ENCODE measurements at regions not wholly inside any gene's neighbourhood (a gene's known extent, or its start where the extent isn't known, plus 50 kb on each side); places are given as distances from the start of the nearest gene placed in this dataset.

DNA sequence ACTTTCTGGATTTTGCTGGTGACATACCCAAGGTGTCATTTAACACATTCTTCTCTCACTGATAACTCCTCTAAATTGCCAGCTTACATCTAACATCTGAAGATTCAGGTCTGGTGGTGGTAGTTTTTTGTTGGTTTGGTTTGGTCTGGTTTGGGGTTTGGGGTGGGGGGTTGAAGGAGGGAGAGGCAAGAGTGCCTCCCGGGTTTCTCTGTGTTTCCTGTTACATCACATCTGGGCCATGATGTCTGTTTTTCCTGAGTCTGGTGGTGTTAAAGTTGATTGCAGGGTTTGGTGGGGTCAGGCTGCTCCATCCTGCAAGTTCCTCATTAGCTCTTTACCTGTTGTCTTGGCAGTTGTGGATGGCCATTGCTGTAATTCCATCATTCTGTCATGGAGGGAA is 155.8 kb upstream of the UBL3 start:
- Mint-ChIP-seq H3K27ac (no peak overlapping the region), H3K4me3 (no peak overlapping the region), H3K9me3 (peaks cover 0 to 5% (median 0%) of the 10 kb centered on the region in 7 donors), H3K27me3 (peaks cover 16% of the 10 kb centered on the region), H3K36me3 (peaks cover 3% of the 10 kb centered on the region), H3K4me1 (peaks cover 12 to 23% (median 18%) of the 10 kb centered on the region in 4 donors)
- Histone ChIP-seq H3K9me3 (ENCODE audit: control insufficient read depth in 2 of 2, low read length in 2 of 2) (no peaks in the 10 kb centered on the region), H3K27ac (ENCODE audit: insufficient read depth, low read length, poor library complexity, severe bottlenecking) (no peak overlapping the region), H3K4me3 (ENCODE audit: low read depth, low read length) (no peak overlapping the region), H3K36me3 (ENCODE audit: control insufficient read depth, insufficient read depth, low read length) (no peaks in the 10 kb centered on the region), H3K27me3 (ENCODE audit: control insufficient read depth, insufficient read depth, low read length) (peaks cover 5% of the 10 kb centered on the region), H3K4me1 (ENCODE audit: control insufficient read depth, insufficient read depth, low read length, poor library complexity, severe bottlenecking) (no peaks in the 10 kb centered on the region)
- ATAC-seq (ENCODE audit: low read depth in 2 of 2), result no peak
- peak in 1 of 3 donors; percentile 7 for DNase-seq

DNA sequence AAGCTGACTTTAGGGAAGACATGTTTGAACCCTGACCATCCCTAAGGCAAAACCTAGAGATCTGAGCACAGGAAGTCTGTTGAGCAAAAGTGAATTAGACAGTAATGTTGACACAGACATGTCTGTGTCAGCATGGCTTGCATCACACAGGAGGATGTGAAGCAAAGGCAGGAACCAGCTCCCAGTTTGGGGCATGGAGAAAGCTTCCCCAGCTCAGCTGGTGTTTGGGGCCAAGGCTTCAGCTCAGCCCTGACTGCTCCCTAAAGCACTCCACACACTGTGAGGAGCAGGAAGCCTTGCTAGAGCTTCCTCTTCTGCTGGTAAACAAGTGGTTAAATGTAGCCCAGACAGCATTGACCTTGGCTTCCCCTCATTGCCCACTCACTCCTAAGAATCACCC is 153.8 kb upstream of the UBL3 start:
- Histone ChIP-seq H3K36me3 (ENCODE audit: control insufficient read depth, insufficient read depth, low read length) (no peaks in the 10 kb centered on the region), H3K27me3 (ENCODE audit: control insufficient read depth, insufficient read depth, low read length) (peaks cover 1% of the 10 kb centered on the region), H3K9me3 (ENCODE audit: control insufficient read depth in 2 of 2, low read length in 2 of 2) (no peaks in the 10 kb centered on the region), H3K4me3 (ENCODE audit: low read depth, low read length) (no peak overlapping the region), H3K4me1 (ENCODE audit: control insufficient read depth, insufficient read depth, low read length, poor library complexity, severe bottlenecking) (no peaks in the 10 kb centered on the region), H3K27ac (ENCODE audit: insufficient read depth, low read length, poor library complexity, severe bottlenecking) (no peak overlapping the region)
- Mint-ChIP-seq H3K36me3 (peaks cover 3% of the 10 kb centered on the region), H3K27ac (peak overlapping the region; percentile 14 to 47 (median 22)), H3K9me3 (peaks cover 0 to 5% (median 0%) of the 10 kb centered on the region in 7 donors), H3K27me3 (peaks cover 9% of the 10 kb centered on the region), H3K4me1 (peaks cover 12 to 23% (median 18%) of the 10 kb centered on the region in 4 donors), H3K4me3 (no peak overlapping the region)
- ATAC-seq (ENCODE audit: low read depth in 2 of 2), result no peak
- DNase-seq, result peak in 1 of 3 donors; percentile 24

DNA sequence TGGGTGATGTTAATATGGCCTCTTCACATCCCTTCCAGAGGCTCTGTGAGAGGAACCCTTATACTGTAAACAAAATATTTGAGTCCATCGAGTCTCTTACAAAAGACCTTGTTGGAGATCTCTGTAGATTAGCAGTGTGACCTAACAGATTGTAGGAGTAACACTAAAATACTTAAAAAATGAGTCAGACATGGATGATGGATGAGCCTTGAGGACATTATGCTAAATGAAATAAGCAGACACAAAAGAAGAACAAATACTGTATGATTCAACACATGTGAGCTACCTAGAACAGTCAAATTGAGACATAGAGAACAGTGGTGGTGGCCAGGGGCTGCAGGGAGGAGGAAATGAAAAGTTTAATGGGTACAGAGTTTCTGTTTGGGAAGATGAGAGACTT is 152.2 kb upstream of the UBL3 start:
- no peaks in the 10 kb centered on the region for H3K36me3 ChIP-seq (ENCODE audit: control insufficient read depth, insufficient read depth, low read length)
- Mint-ChIP-seq H3K27ac (no peak overlapping the region), H3K36me3 (peaks cover 3% of the 10 kb centered on the region), H3K27me3 (peaks cover 9% of the 10 kb centered on the region), H3K4me1 (peaks cover 12 to 23% (median 18%) of the 10 kb centered on the region in 4 donors), H3K4me3 (no peak overlapping the region), H3K9me3 (peaks cover 0 to 2% (median 0%) of the 10 kb centered on the region in 7 donors)
- ATAC-seq (ENCODE audit: low read depth in 2 of 2), result no peak
- H3K27me3 ChIP-seq (ENCODE audit: control insufficient read depth, insufficient read depth, low read length), result peaks cover 1% of the 10 kb centered on the region
- no peak overlapping the region for H3K27ac ChIP-seq (ENCODE audit: insufficient read depth, low read length, poor library complexity, severe bottlenecking)
- H3K4me1 ChIP-seq (ENCODE audit: control insufficient read depth, insufficient read depth, low read length, poor library complexity, severe bottlenecking), result no peaks in the 10 kb centered on the region
- H3K9me3 ChIP-seq (ENCODE audit: control insufficient read depth in 2 of 2, low read length in 2 of 2), result no peaks in the 10 kb centered on the region
- DNase-seq, result no peak
- H3K4me3 ChIP-seq (ENCODE audit: low read depth, low read length), result no peak overlapping the region

DNA sequence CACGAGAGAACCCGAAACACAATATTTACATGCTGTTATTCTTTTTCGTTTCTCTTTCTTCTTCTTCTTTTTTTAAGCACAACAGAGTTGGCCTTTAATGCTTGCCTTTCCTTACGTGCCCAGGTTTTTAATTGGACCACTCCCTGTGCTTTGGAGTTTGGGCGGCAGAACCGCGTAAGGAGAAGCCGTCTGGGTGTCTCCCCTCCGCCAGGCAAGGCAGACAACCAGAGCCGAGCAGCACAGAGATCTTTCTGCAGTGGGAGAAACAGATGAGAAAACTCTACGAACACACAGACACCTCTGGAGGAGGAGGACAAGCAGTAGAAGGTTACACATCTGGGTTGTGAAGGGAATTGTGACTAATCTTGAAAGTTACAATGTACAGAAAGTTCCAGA is 150.0 kb upstream of the UBL3 start:
- Histone ChIP-seq H3K9me3 (ENCODE audit: control insufficient read depth in 2 of 2, low read length in 2 of 2) (no peaks in the 10 kb centered on the region), H3K27me3 (ENCODE audit: control insufficient read depth, insufficient read depth, low read length) (no peaks in the 10 kb centered on the region), H3K36me3 (ENCODE audit: control insufficient read depth, insufficient read depth, low read length) (no peaks in the 10 kb centered on the region), H3K27ac (ENCODE audit: insufficient read depth, low read length, poor library complexity, severe bottlenecking) (no peak overlapping the region), H3K4me3 (ENCODE audit: low read depth, low read length) (no peak overlapping the region), H3K4me1 (ENCODE audit: control insufficient read depth, insufficient read depth, low read length, poor library complexity, severe bottlenecking) (no peaks in the 10 kb centered on the region)
- DNase-seq (no peak), ATAC-seq (ENCODE audit: low read depth in 2 of 2) (no peak)
- peaks cover 6 to 10% (median 7%) of the 10 kb centered on the region in 4 donors for H3K4me1 Mint-ChIP-seq
- peaks cover 12% of the 10 kb centered on the region for H3K27me3 Mint-ChIP-seq
- H3K27ac Mint-ChIP-seq, result no peak overlapping the region
- H3K4me3 Mint-ChIP-seq, result no peak overlapping the region
- H3K36me3 Mint-ChIP-seq, result peaks cover 2% of the 10 kb centered on the region
- peaks cover 0 to under 1% (median 0%) of the 10 kb centered on the region in 7 donors for H3K9me3 Mint-ChIP-seq

DNA sequence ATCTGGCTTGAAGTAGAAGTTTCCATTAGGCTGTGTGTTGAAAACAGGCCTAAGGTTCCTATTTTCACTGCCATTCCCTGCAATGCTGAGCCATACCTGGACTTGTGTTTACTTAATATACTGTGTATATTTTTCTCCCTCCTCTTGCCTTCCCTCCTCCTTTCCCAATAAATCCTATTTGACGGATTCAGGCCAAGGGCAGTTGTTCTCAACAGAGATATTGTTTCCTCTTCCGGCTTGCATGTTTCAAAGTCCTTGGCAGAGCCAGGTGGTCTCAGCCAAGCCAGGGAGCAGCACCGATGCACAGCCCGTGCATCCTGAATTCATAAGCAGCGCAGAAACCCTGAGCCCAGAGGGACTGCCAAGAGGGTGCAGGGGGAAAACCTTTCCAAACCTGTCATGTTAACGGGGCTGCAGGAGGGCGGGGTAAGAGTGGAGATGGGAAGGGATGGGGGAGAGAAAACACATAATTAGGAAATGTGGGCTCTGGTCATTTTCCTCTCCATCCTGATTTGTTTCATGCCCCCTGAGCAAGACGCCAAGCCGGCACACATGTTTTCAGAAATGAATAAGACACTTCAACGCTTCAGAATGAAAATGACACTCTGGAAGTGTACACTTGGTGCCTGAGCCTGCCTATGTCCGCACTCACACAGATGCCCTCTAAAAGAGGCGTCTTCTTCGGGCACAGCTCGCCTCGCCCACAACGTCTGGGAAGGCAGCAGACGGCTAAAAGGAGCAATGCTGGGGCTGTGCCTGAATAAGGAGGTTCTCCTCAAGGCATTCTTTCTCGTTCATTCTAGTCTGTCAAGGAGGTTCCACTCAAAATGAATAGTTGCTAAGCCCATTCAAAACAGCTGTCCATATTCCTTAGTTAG is 149.3 kb upstream of the UBL3 start:
- H3K27ac Mint-ChIP-seq, result peak overlapping the region in 1 of 3 donors; percentile 34
- DNase-seq (no peak), ATAC-seq (ENCODE audit: low read depth in 2 of 2) (no peak)
- H3K4me3 Mint-ChIP-seq, result no peak overlapping the region
- Histone ChIP-seq H3K27me3 (ENCODE audit: control insufficient read depth, insufficient read depth, low read length) (no peaks in the 10 kb centered on the region), H3K9me3 (ENCODE audit: control insufficient read depth in 2 of 2, low read length in 2 of 2) (no peaks in the 10 kb centered on the region), H3K4me3 (ENCODE audit: low read depth, low read length) (no peak overlapping the region), H3K36me3 (ENCODE audit: control insufficient read depth, insufficient read depth, low read length) (no peaks in the 10 kb centered on the region), H3K4me1 (ENCODE audit: control insufficient read depth, insufficient read depth, low read length, poor library complexity, severe bottlenecking) (no peaks in the 10 kb centered on the region), H3K27ac (ENCODE audit: insufficient read depth, low read length, poor library complexity, severe bottlenecking) (no peak overlapping the region)
- H3K9me3 Mint-ChIP-seq, result no peaks in the 10 kb centered on the region
- H3K4me1 Mint-ChIP-seq, result peaks cover 0 to 6% (median 4%) of the 10 kb centered on the region in 4 donors
- H3K27me3 Mint-ChIP-seq, result peaks cover 5% of the 10 kb centered on the region
- H3K36me3 Mint-ChIP-seq, result no peaks in the 10 kb centered on the region

DNA sequence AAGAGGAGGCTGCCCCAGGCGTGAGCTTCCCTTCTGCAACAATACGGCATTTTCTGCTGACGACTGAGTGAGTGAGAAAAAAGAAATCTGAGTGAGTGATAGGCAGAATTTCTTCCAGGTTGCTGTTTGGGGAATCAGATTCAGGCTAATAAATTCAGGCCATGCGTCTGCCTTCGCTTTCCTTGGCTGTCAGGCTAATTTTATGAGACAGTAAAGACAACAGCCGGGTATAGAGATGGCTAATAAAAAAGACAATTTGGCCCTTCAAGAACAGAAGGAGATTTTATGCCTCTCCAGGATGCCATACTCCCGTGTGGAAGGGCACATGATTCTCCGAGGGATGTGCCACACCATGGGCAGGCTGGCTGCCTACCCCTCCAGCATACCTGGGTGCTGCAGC is 145.9 kb upstream of the UBL3 start:
- ATAC-seq (ENCODE audit: low read depth in 2 of 2), result no peak
- Mint-ChIP-seq H3K27ac (peak overlapping the region in 1 of 3 donors; percentile 26), H3K4me3 (no peak overlapping the region), H3K9me3 (no peaks in the 10 kb centered on the region), H3K27me3 (peaks cover 5% of the 10 kb centered on the region), H3K36me3 (no peaks in the 10 kb centered on the region), H3K4me1 (peaks cover 0 to 5% (median 0%) of the 10 kb centered on the region in 4 donors)
- Histone ChIP-seq H3K27me3 (ENCODE audit: control insufficient read depth, insufficient read depth, low read length) (no peaks in the 10 kb centered on the region), H3K36me3 (ENCODE audit: control insufficient read depth, insufficient read depth, low read length) (no peaks in the 10 kb centered on the region), H3K4me3 (ENCODE audit: low read depth, low read length) (no peak overlapping the region), H3K9me3 (ENCODE audit: control insufficient read depth in 2 of 2, low read length in 2 of 2) (no peaks in the 10 kb centered on the region), H3K27ac (ENCODE audit: insufficient read depth, low read length, poor library complexity, severe bottlenecking) (no peak overlapping the region), H3K4me1 (ENCODE audit: control insufficient read depth, insufficient read depth, low read length, poor library complexity, severe bottlenecking) (no peaks in the 10 kb centered on the region)
- no peak for DNase-seq

DNA sequence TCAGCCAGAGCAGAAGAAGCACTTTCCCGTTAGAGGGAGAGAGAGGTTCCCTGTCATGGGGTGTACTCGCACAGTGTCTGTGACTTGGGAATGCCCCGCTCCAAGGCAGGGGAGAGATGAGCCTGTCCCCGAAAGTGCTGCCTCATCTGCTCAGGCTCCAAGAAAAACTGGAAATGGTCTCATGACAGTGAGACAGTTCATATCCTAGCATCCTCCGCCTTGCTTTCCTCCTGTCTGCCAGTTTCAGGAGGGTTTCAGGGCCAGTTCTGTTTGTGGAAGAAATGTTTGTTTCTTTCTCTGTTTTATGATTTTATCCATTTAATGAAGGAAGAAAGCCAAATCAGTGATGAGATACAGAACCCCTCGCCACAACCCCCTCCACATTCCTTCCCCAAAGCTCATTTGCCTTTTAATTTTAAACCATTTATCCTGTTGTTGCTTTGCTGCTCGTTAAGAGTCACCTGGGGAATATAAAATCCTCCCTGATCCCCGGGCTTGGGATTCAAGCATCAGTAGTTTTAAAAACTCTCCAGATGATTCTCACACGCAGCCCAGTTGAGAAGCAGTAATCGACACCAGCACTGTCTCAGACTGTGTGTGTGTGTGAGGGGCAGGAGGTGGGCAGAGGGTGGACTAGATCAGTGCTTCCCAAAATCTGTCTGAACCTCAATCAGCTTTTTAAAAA is 144.6 kb upstream of the UBL3 start:
- Histone ChIP-seq H3K4me1 (ENCODE audit: control insufficient read depth, insufficient read depth, low read length, poor library complexity, severe bottlenecking) (no peaks in the 10 kb centered on the region), H3K36me3 (ENCODE audit: control insufficient read depth, insufficient read depth, low read length) (no peaks in the 10 kb centered on the region), H3K27ac (ENCODE audit: insufficient read depth, low read length, poor library complexity, severe bottlenecking) (no peak overlapping the region), H3K27me3 (ENCODE audit: control insufficient read depth, insufficient read depth, low read length) (no peaks in the 10 kb centered on the region), H3K9me3 (ENCODE audit: control insufficient read depth in 2 of 2, low read length in 2 of 2) (no peaks in the 10 kb centered on the region), H3K4me3 (ENCODE audit: low read depth, low read length) (no peak overlapping the region)
- Mint-ChIP-seq H3K4me1 (peaks cover 0 to 5% (median 0%) of the 10 kb centered on the region in 4 donors), H3K4me3 (no peak overlapping the region), H3K9me3 (no peaks in the 10 kb centered on the region), H3K27me3 (peaks cover 5% of the 10 kb centered on the region), H3K36me3 (no peaks in the 10 kb centered on the region), H3K27ac (no peak overlapping the region)
- DNase-seq (no peak), ATAC-seq (ENCODE audit: low read depth in 2 of 2) (no peak)

All from CD4-positive, CD25-positive, alpha-beta regulatory T cell (primary cell).